Endothelial cell of umbilical vein (primary cell): ENCODE measurements at regions not wholly inside any gene's neighbourhood (a gene's known extent, or its start where the extent isn't known, plus 50 kb on each side); places are given as distances from the start of the nearest gene placed in this dataset.

Experiments used
- BruUV-seq: library from RNA; stranded (reverse); fragments of 400-500 nt; replicated peaks from 2 replicates; lab custom pipeline; 2021; lab: Mats Ljungman, UMichigan
- CTCF ChIA-PET: fragments of 300-600, 350-600 bp; sonication (Branson Sonifier 250); formaldehyde crosslinking; loops from one replicate; lab custom pipeline; 2021; ENCODE audit warnings: antibody characterized with exemption, inconsistent platforms; lab: Charles Lee
- POLR2A ChIA-PET: fragments of 300-600, 350-600 bp; sonication (Branson Sonifier 250); formaldehyde crosslinking; loops from one replicate; lab custom pipeline; 2021; ENCODE audit warnings: antibody characterized with exemption, inconsistent platforms; lab: Charles Lee
- DNase-seq: peaks from one replicate; pipeline ENCODE4 v3.0.0-alpha.2; 2011; ENCODE audit warnings: low read depth, low spot score
- FAIRE-seq: peaks from 2 replicates; lab custom pipeline; 2011; peaks lifted over from hg19 to GRCh38; lab: Jason Lieb, UNC
- H2AFZ ChIP-seq: 2 replicates; pipeline ENCODE4 v1.6.0; 2012; ENCODE audit warnings: low read depth, low read length, control low read depth, inconsistent platforms
- H3K27ac ChIP-seq: 2 replicates; pipeline ENCODE4 v1.5.1; 2011; ENCODE audit warnings: low read depth, mild to moderate bottlenecking, control low read depth, low read length, moderate library complexity; ENCODE audit not compliant: insufficient read depth
- H3K27me3 ChIP-seq, 2 experiments: 2 replicates each; pipeline versions ENCODE4 v1.6.0 to v1.6.1; 2011; ENCODE audit warnings: low read length in 2 of 2, mixed read lengths in 1 of 2; ENCODE audit not compliant: control insufficient read depth in 2 of 2, insufficient read depth in 2 of 2
- H3K36me3 ChIP-seq, 2 experiments: 2 replicates in 1 of 2; 3 replicates in 1 of 2; pipeline ENCODE4 v1.5.1; 2011; ENCODE audit warnings: low read length in 2 of 2, mild to moderate bottlenecking in 1 of 2, moderate library complexity in 1 of 2; ENCODE audit not compliant: control insufficient read depth in 2 of 2, insufficient read depth in 2 of 2; ENCODE audit errors: extremely low read depth in 1 of 2
- H3K4me1 ChIP-seq: 3 replicates; pipeline ENCODE4 v1.5.1; 2011; ENCODE audit warnings: mild to moderate bottlenecking, low read length; ENCODE audit not compliant: control insufficient read depth, insufficient read depth; ENCODE audit errors: extremely low read depth
- H3K4me2 ChIP-seq: 2 replicates; pipeline ENCODE4 v1.6.1; 2011; ENCODE audit warnings: low read length, control low read depth, mixed read lengths; ENCODE audit not compliant: insufficient read depth
- H3K4me3 ChIP-seq, 3 experiments: fragments of 200-600 bp in 1 of 3; sonication (generic), shearing (Covaris generic) in 1 of 3; replicated peaks in 1 of 3; 2 replicates each; pipeline ENCODE4 v1.5.1; 2011 to 2016; ENCODE audit warnings: control low read depth in 3 of 3, low read length in 3 of 3, mild to moderate bottlenecking in 2 of 3, inconsistent platforms in 1 of 3, low read depth in 1 of 3, moderate library complexity in 1 of 3; ENCODE audit not compliant: insufficient read depth in 1 of 3
- H3K79me2 ChIP-seq: 2 replicates; pipeline ENCODE4 v1.6.0; 2012; ENCODE audit warnings: low read length, inconsistent platforms; ENCODE audit not compliant: control insufficient read depth, insufficient read depth
- H3K9ac ChIP-seq: replicated peaks from 2 replicates; pipeline ENCODE3; 2011; ENCODE audit warnings: low read length, control low read depth; ENCODE audit not compliant: insufficient read depth; ENCODE audit errors: extremely low read depth
- H3K9me1 ChIP-seq: replicated peaks from 3 replicates; pipeline ENCODE4 v1.6.0; 2011; ENCODE audit warnings: mild to moderate bottlenecking, low read length; ENCODE audit not compliant: control insufficient read depth, insufficient read depth; ENCODE audit errors: extremely low read depth
- H3K9me3 ChIP-seq: replicated peaks from 2 replicates; pipeline ENCODE4 v1.5.1; 2012; ENCODE audit warnings: low read length, inconsistent platforms; ENCODE audit not compliant: control insufficient read depth, insufficient read depth
- H4K20me1 ChIP-seq: replicated peaks from 2 replicates; pipeline ENCODE3; 2011; ENCODE audit warnings: mild to moderate bottlenecking, low read length; ENCODE audit not compliant: control insufficient read depth, insufficient read depth; ENCODE audit errors: extremely low read depth
- EZH2 ChIP-seq: IDR thresholded peaks from 2 replicates; pipeline ENCODE4 v1.6.1; 2012; ENCODE audit warnings: borderline replicate concordance, low read depth, mild to moderate bottlenecking, moderate library complexity, low read length, inconsistent platforms; ENCODE audit not compliant: severe bottlenecking
- FOS ChIP-seq: IDR thresholded peaks from 2 replicates; pipeline ENCODE4 v1.6.1; 2011; ENCODE audit warnings: mild to moderate bottlenecking, low read length, moderate library complexity, borderline replicate concordance; ENCODE audit not compliant: insufficient read depth
- GATA2 ChIP-seq: IDR thresholded peaks from 2 replicates; pipeline ENCODE4 v1.7.0; 2011; ENCODE audit warnings: low read depth, mild to moderate bottlenecking, moderate library complexity, mixed read lengths, low read length; ENCODE audit not compliant: insufficient read length, insufficient read depth
- JUN ChIP-seq: IDR thresholded peaks from 2 replicates; pipeline ENCODE4 v1.6.1; 2011; ENCODE audit warnings: borderline replicate concordance, low read depth; ENCODE audit not compliant: insufficient read length, insufficient read depth
- MYC ChIP-seq: IDR thresholded peaks from one replicate; pipeline ENCODE4 v1.6.1; 2011; ENCODE audit warnings: mild to moderate bottlenecking, low read depth, low read length
- POLR2A ChIP-seq: IDR thresholded peaks from 2 replicates; pipeline ENCODE4 v1.6.1; 2012; ENCODE audit warnings: low read depth, mild to moderate bottlenecking, control low read depth, low read length
- POLR2AphosphoS5 ChIP-seq: IDR thresholded peaks from 2 replicates; pipeline ENCODE4 v1.6.1; 2012; ENCODE audit warnings: low read depth, mild to moderate bottlenecking, control low read depth, low read length, moderate library complexity; ENCODE audit not compliant: insufficient read depth
- dilution Hi-C: fragments of 300-500 bp; cut with MboI; formaldehyde crosslinking; loops from one replicate; pipeline ENCODE4 v1.15.0; 2019; ENCODE audit warnings: low sequenced_read_pairs; ENCODE audit not compliant: extremely low pct_ligation_motif_present
- intact Hi-C: fragments of 100-400 bp; cut with micrococcal nuclease; formaldehyde crosslinking; loops from one replicate; pipeline ENCODE4 v1.10.0; 2022
- TF ChIP-seq, protein P1 (sequence below): IDR thresholded peaks from 2 replicates; pipeline ENCODE4 v1.6.1; 2011; ENCODE audit not compliant: insufficient read depth, insufficient read length
- TF ChIP-seq, protein P2 (sequence below), 2 donors: IDR thresholded peaks; 1 replicate in 1 of 2; 2 replicates in 1 of 2; pipeline ENCODE4 v1.5.1; 2011; ENCODE audit warnings: low read length in 2 of 2, mild to moderate bottlenecking in 2 of 2, moderate library complexity in 2 of 2, control low read depth in 1 of 2, inconsistent platforms in 1 of 2, low read depth in 1 of 2; ENCODE audit not compliant: insufficient read depth in 1 of 2; ENCODE audit errors: extremely low read depth in 1 of 2

DNA sequence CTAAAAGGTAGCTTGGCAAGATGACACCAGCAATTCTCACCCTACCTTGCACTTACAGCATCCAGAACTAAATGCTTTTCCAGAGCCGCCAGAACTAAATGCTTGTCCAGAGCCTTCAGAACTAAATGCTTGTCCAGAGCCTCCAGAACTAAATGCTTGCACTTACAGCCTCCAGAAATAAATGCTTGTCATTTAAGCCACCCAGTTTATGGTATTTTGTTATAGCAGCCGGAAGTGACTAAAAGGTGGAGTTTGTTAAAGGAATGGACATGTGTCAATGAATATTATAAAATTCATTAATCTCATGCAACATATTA lies 133.5 kb downstream of the GPX5 start:
- intact Hi-C loops, result loop anchor here (5.0 to 10.0 kb wide), 2 partner anchors 68 to 444 kb away; no protein-coding TSS in a partner anchor
- TF ChIP-seq GATA2 (no peak), FOS (no peak), JUN (no peak), EZH2 (no peak), POLR2A (no peak), MYC (no peak), POLR2AphosphoS5 (no peak)
- TF ChIP-seq, protein P1, sequence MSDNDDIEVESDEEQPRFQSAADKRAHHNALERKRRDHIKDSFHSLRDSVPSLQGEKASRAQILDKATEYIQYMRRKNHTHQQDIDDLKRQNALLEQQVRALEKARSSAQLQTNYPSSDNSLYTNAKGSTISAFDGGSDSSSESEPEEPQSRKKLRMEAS, result no peak
- TF ChIP-seq, protein P2, sequence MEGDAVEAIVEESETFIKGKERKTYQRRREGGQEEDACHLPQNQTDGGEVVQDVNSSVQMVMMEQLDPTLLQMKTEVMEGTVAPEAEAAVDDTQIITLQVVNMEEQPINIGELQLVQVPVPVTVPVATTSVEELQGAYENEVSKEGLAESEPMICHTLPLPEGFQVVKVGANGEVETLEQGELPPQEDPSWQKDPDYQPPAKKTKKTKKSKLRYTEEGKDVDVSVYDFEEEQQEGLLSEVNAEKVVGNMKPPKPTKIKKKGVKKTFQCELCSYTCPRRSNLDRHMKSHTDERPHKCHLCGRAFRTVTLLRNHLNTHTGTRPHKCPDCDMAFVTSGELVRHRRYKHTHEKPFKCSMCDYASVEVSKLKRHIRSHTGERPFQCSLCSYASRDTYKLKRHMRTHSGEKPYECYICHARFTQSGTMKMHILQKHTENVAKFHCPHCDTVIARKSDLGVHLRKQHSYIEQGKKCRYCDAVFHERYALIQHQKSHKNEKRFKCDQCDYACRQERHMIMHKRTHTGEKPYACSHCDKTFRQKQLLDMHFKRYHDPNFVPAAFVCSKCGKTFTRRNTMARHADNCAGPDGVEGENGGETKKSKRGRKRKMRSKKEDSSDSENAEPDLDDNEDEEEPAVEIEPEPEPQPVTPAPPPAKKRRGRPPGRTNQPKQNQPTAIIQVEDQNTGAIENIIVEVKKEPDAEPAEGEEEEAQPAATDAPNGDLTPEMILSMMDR (IDR thresholded peaks at IDR 0.05; ENCODE audit: extremely low read depth in 1 of 2, insufficient read depth in 1 of 2, low read depth in 1 of 2, low read length in 2 of 2), result no peak
- ChIA-PET CTCF (no interaction called here), POLR2A (no interaction called here)
- Histone ChIP-seq H3K9ac (no peak overlapping the region), H3K27me3 (peaks cover 20 to 33% of the 10 kb centered on the region in 2 experiments), H3K79me2 (no peaks in the 10 kb centered on the region), H3K4me1 (peaks cover 8% of the 10 kb centered on the region), H4K20me1 (no peaks in the 10 kb centered on the region), H3K4me3 (peak overlapping the region in 1 of 3 experiments; percentile 83), H2AFZ (peak overlapping the region; percentile 79), H3K9me3 (no peaks in the 10 kb centered on the region), H3K4me2 (peak overlapping the region; percentile 96), H3K27ac (no peak overlapping the region), H3K36me3 (no peaks in the 10 kb centered on the region), H3K9me1 (no peaks in the 10 kb centered on the region)
- no peak for DNase-seq
- no TSS peak for BruUV-seq
- FAIRE-seq, result no peak
- dilution Hi-C loops, result no loop called here
